ENCODE measurements at regions not wholly inside any gene's neighbourhood (a gene's known extent, or its start where the extent isn't known, plus 50 kb on each side); places are given as distances from the start of the nearest gene placed in this dataset.

GRCh38 chr11:45400591-45400990 is 114.5 kb upstream of the SYT13 start:
- peaks cover 8% of the 10 kb centered on the region for H3K27me3 Mint-ChIP-seq
- no peaks in the 10 kb centered on the region for H3K4me1 Mint-ChIP-seq
- no peak for DNase-seq
- H3K36me3 Mint-ChIP-seq: no peaks in the 10 kb centered on the region
- Histone ChIP-seq H3K36me3 (ENCODE audit: control insufficient read depth, insufficient read depth, low read length) (no peaks in the 10 kb centered on the region), H3K9me3 (ENCODE audit: control insufficient read depth in 2 of 2, low read length in 2 of 2) (no peaks in the 10 kb centered on the region), H3K27ac (ENCODE audit: insufficient read depth, low read length, poor library complexity, severe bottlenecking) (no peak overlapping the region), H3K27me3 (ENCODE audit: control insufficient read depth, insufficient read depth, low read length) (no peaks in the 10 kb centered on the region), H3K4me1 (ENCODE audit: control insufficient read depth, insufficient read depth, low read length, poor library complexity, severe bottlenecking) (no peaks in the 10 kb centered on the region), H3K4me3 (ENCODE audit: low read depth, low read length) (no peak overlapping the region)
- no peak for ATAC-seq (ENCODE audit: low read depth in 2 of 2)
- no peak overlapping the region for H3K27ac Mint-ChIP-seq
- H3K9me3 Mint-ChIP-seq: no peaks in the 10 kb centered on the region
- H3K4me3 Mint-ChIP-seq: no peak overlapping the region

- Mint-ChIP-seq H3K27ac (no peak overlapping the region), H3K4me3 (no peak overlapping the region)
- no peak overlapping the region for H3K4me3 ChIP-seq (ENCODE audit: low read depth, low read length)
Observed at GRCh38 chr11:45399166-45399565, 113.0 kb upstream of the SYT13 start.

GRCh38 chr11:45398325-45398724 is 112.2 kb upstream of the SYT13 start:
- H3K27me3 ChIP-seq (ENCODE audit: control insufficient read depth, insufficient read depth, low read length): no peaks in the 10 kb centered on the region
- H3K27ac ChIP-seq (ENCODE audit: insufficient read depth, low read length, poor library complexity, severe bottlenecking): no peak overlapping the region
- H3K4me1 ChIP-seq (ENCODE audit: control insufficient read depth, insufficient read depth, low read length, poor library complexity, severe bottlenecking): no peaks in the 10 kb centered on the region
- H3K9me3 ChIP-seq (ENCODE audit: control insufficient read depth in 2 of 2, low read length in 2 of 2): no peaks in the 10 kb centered on the region
- H3K4me3 ChIP-seq (ENCODE audit: low read depth, low read length): no peak overlapping the region
- no peak overlapping the region for H3K27ac Mint-ChIP-seq
- H3K27me3 Mint-ChIP-seq: no peaks in the 10 kb centered on the region
- no peak overlapping the region for H3K4me3 Mint-ChIP-seq
- H3K36me3 Mint-ChIP-seq: no peaks in the 10 kb centered on the region
- no peak for ATAC-seq (ENCODE audit: low read depth in 2 of 2)
- no peak for DNase-seq
- no peaks in the 10 kb centered on the region for H3K9me3 Mint-ChIP-seq
- H3K4me1 Mint-ChIP-seq: no peaks in the 10 kb centered on the region
- H3K36me3 ChIP-seq (ENCODE audit: control insufficient read depth, insufficient read depth, low read length): no peaks in the 10 kb centered on the region

More at GRCh38 chr11:45399166-45399565, 113.0 kb upstream of the SYT13 start:
- H3K27me3 Mint-ChIP-seq: no peaks in the 10 kb centered on the region
- Histone ChIP-seq H3K4me1 (ENCODE audit: control insufficient read depth, insufficient read depth, low read length, poor library complexity, severe bottlenecking) (no peaks in the 10 kb centered on the region), H3K9me3 (ENCODE audit: control insufficient read depth in 2 of 2, low read length in 2 of 2) (no peaks in the 10 kb centered on the region), H3K36me3 (ENCODE audit: control insufficient read depth, insufficient read depth, low read length) (no peaks in the 10 kb centered on the region), H3K27me3 (ENCODE audit: control insufficient read depth, insufficient read depth, low read length) (no peaks in the 10 kb centered on the region), H3K27ac (ENCODE audit: insufficient read depth, low read length, poor library complexity, severe bottlenecking) (no peak overlapping the region)
- ATAC-seq (ENCODE audit: low read depth in 2 of 2) (no peak), DNase-seq (no peak)
- H3K4me1 Mint-ChIP-seq: no peaks in the 10 kb centered on the region
- no peaks in the 10 kb centered on the region for H3K36me3 Mint-ChIP-seq
- H3K9me3 Mint-ChIP-seq: no peaks in the 10 kb centered on the region

- H3K4me1 ChIP-seq (ENCODE audit: control insufficient read depth, insufficient read depth, low read length, poor library complexity, severe bottlenecking): no peaks in the 10 kb centered on the region
- H3K9me3 ChIP-seq (ENCODE audit: control insufficient read depth in 2 of 2, low read length in 2 of 2): no peaks in the 10 kb centered on the region
- no peaks in the 10 kb centered on the region for H3K27me3 Mint-ChIP-seq
- DNase-seq (no peak), ATAC-seq (ENCODE audit: low read depth in 2 of 2) (no peak)
- no peak overlapping the region for H3K4me3 Mint-ChIP-seq
- H3K9me3 Mint-ChIP-seq: no peaks in the 10 kb centered on the region
- H3K27ac ChIP-seq (ENCODE audit: insufficient read depth, low read length, poor library complexity, severe bottlenecking): no peak overlapping the region
- H3K36me3 Mint-ChIP-seq: no peaks in the 10 kb centered on the region
- H3K36me3 ChIP-seq (ENCODE audit: control insufficient read depth, insufficient read depth, low read length): no peaks in the 10 kb centered on the region
- no peak overlapping the region for H3K4me3 ChIP-seq (ENCODE audit: low read depth, low read length)
- H3K27ac Mint-ChIP-seq: no peak overlapping the region
- no peaks in the 10 kb centered on the region for H3K27me3 ChIP-seq (ENCODE audit: control insufficient read depth, insufficient read depth, low read length)
- no peaks in the 10 kb centered on the region for H3K4me1 Mint-ChIP-seq
Observed at GRCh38 chr11:45396394-45396793, 110.3 kb upstream of the SYT13 start.

GRCh38 chr11:45395947-45396346 is 109.8 kb upstream of the SYT13 start:
- H3K27me3 Mint-ChIP-seq: peaks cover 2% of the 10 kb centered on the region
- H3K27me3 ChIP-seq (ENCODE audit: control insufficient read depth, insufficient read depth, low read length): no peaks in the 10 kb centered on the region
- H3K4me3 Mint-ChIP-seq: no peak overlapping the region
- H3K9me3 ChIP-seq (ENCODE audit: control insufficient read depth in 2 of 2, low read length in 2 of 2): no peaks in the 10 kb centered on the region
- DNase-seq (no peak), ATAC-seq (ENCODE audit: low read depth in 2 of 2) (no peak)
- H3K4me1 ChIP-seq (ENCODE audit: control insufficient read depth, insufficient read depth, low read length, poor library complexity, severe bottlenecking): no peaks in the 10 kb centered on the region
- H3K4me1 Mint-ChIP-seq: no peaks in the 10 kb centered on the region
- no peaks in the 10 kb centered on the region for H3K36me3 Mint-ChIP-seq
- H3K27ac Mint-ChIP-seq: no peak overlapping the region
- H3K36me3 ChIP-seq (ENCODE audit: control insufficient read depth, insufficient read depth, low read length): no peaks in the 10 kb centered on the region
- no peaks in the 10 kb centered on the region for H3K9me3 Mint-ChIP-seq
- H3K27ac ChIP-seq (ENCODE audit: insufficient read depth, low read length, poor library complexity, severe bottlenecking): no peak overlapping the region
- H3K4me3 ChIP-seq (ENCODE audit: low read depth, low read length): no peak overlapping the region

- no peaks in the 10 kb centered on the region for H3K4me1 ChIP-seq (ENCODE audit: control insufficient read depth, insufficient read depth, low read length, poor library complexity, severe bottlenecking)
- H3K36me3 ChIP-seq (ENCODE audit: control insufficient read depth, insufficient read depth, low read length): no peaks in the 10 kb centered on the region
- Mint-ChIP-seq H3K9me3 (no peaks in the 10 kb centered on the region), H3K4me1 (no peaks in the 10 kb centered on the region), H3K36me3 (no peaks in the 10 kb centered on the region), H3K4me3 (no peak overlapping the region), H3K27ac (no peak overlapping the region), H3K27me3 (peaks cover 7% of the 10 kb centered on the region)
- ATAC-seq (ENCODE audit: low read depth in 2 of 2) (no peak), DNase-seq (no peak)
- no peak overlapping the region for H3K4me3 ChIP-seq (ENCODE audit: low read depth, low read length)
- H3K27ac ChIP-seq (ENCODE audit: insufficient read depth, low read length, poor library complexity, severe bottlenecking): no peak overlapping the region
- no peaks in the 10 kb centered on the region for H3K9me3 ChIP-seq (ENCODE audit: control insufficient read depth in 2 of 2, low read length in 2 of 2)
- no peaks in the 10 kb centered on the region for H3K27me3 ChIP-seq (ENCODE audit: control insufficient read depth, insufficient read depth, low read length)
Observed at GRCh38 chr11:45395421-45395820, 109.3 kb upstream of the SYT13 start.

- H3K4me1 ChIP-seq (ENCODE audit: control insufficient read depth, insufficient read depth, low read length, poor library complexity, severe bottlenecking): no peaks in the 10 kb centered on the region
- DNase-seq (no peak), ATAC-seq (ENCODE audit: low read depth in 2 of 2) (no peak)
- Mint-ChIP-seq H3K4me3 (no peak overlapping the region), H3K4me1 (no peaks in the 10 kb centered on the region), H3K27me3 (peaks cover 7% of the 10 kb centered on the region), H3K27ac (no peak overlapping the region), H3K9me3 (no peaks in the 10 kb centered on the region), H3K36me3 (no peaks in the 10 kb centered on the region)
- no peaks in the 10 kb centered on the region for H3K36me3 ChIP-seq (ENCODE audit: control insufficient read depth, insufficient read depth, low read length)
- H3K4me3 ChIP-seq (ENCODE audit: low read depth, low read length): no peak overlapping the region
- no peaks in the 10 kb centered on the region for H3K9me3 ChIP-seq (ENCODE audit: control insufficient read depth in 2 of 2, low read length in 2 of 2)
- H3K27ac ChIP-seq (ENCODE audit: insufficient read depth, low read length, poor library complexity, severe bottlenecking): no peak overlapping the region
- no peaks in the 10 kb centered on the region for H3K27me3 ChIP-seq (ENCODE audit: control insufficient read depth, insufficient read depth, low read length)
Observed at GRCh38 chr11:45394294-45395085, 108.3 kb upstream of the SYT13 start.

GRCh38 chr11:45393826-45394225 is 107.7 kb upstream of the SYT13 start:
- DNase-seq (no peak), ATAC-seq (ENCODE audit: low read depth in 2 of 2) (no peak)
- Histone ChIP-seq H3K4me3 (ENCODE audit: low read depth, low read length) (no peak overlapping the region), H3K9me3 (ENCODE audit: control insufficient read depth in 2 of 2, low read length in 2 of 2) (no peaks in the 10 kb centered on the region), H3K27ac (ENCODE audit: insufficient read depth, low read length, poor library complexity, severe bottlenecking) (no peak overlapping the region), H3K36me3 (ENCODE audit: control insufficient read depth, insufficient read depth, low read length) (no peaks in the 10 kb centered on the region), H3K4me1 (ENCODE audit: control insufficient read depth, insufficient read depth, low read length, poor library complexity, severe bottlenecking) (no peaks in the 10 kb centered on the region), H3K27me3 (ENCODE audit: control insufficient read depth, insufficient read depth, low read length) (no peaks in the 10 kb centered on the region)
- Mint-ChIP-seq H3K4me1 (no peaks in the 10 kb centered on the region), H3K27ac (no peak overlapping the region), H3K4me3 (no peak overlapping the region), H3K9me3 (no peaks in the 10 kb centered on the region), H3K36me3 (no peaks in the 10 kb centered on the region), H3K27me3 (peaks cover 7% of the 10 kb centered on the region)
